Liver (tissue), 8 donors: ENCODE measurements at regions not wholly inside any gene's neighbourhood (a gene's known extent, or its start where the extent isn't known, plus 50 kb on each side); places are given as distances from the start of the nearest gene placed in this dataset.

Experiments used
- DNase-seq: peaks from one replicate; pipeline ENCODE4 v3.0.0-alpha.2; 2017; ENCODE audit warnings: low spot score
- H3K27ac ChIP-seq, 2 donors: one replicate each; pipeline ENCODE4 v1.7.0; 2013; ENCODE audit warnings: inconsistent platforms in 2 of 2, low read length in 2 of 2, control low read depth in 1 of 2, low read depth in 1 of 2, mild to moderate bottlenecking in 1 of 2
- H3K27me3 ChIP-seq, 4 donors: one replicate each; pipeline versions ENCODE4 v1.6.1 to v1.7.0; 2013; ENCODE audit warnings: low read length in 3 of 4, inconsistent platforms in 1 of 4, mild to moderate bottlenecking in 1 of 4, moderate library complexity in 1 of 4; ENCODE audit not compliant: control insufficient read depth in 4 of 4, insufficient read depth in 4 of 4
- H3K36me3 ChIP-seq, 4 donors: one replicate each; pipeline versions ENCODE4 v1.6.1 to v1.7.0; 2013; ENCODE audit warnings: low read length in 3 of 4, mild to moderate bottlenecking in 3 of 4, low read depth in 1 of 4, moderate library complexity in 1 of 4; ENCODE audit not compliant: control insufficient read depth in 4 of 4, insufficient read depth in 3 of 4
- H3K4me1 ChIP-seq, 4 donors: one replicate each; pipeline versions ENCODE4 v1.6.1 to v1.7.0; 2013; ENCODE audit warnings: low read length in 3 of 4, mild to moderate bottlenecking in 3 of 4, moderate library complexity in 1 of 4; ENCODE audit not compliant: control insufficient read depth in 4 of 4, insufficient read depth in 4 of 4
- H3K4me3 ChIP-seq, 3 donors: one replicate each; pipeline versions ENCODE4 v1.6.1 to v1.7.0; 2013; ENCODE audit warnings: low read length in 3 of 3, control low read depth in 1 of 3, low read depth in 1 of 3, mild to moderate bottlenecking in 1 of 3
- H3K9ac ChIP-seq, 2 donors: one replicate each; pipeline ENCODE4 v1.7.0; 2013; ENCODE audit warnings: low read length in 2 of 2, mild to moderate bottlenecking in 2 of 2, moderate library complexity in 2 of 2, control low read depth in 1 of 2, low read depth in 1 of 2
- H3K9me3 ChIP-seq, 4 donors: one replicate each; pipeline versions ENCODE4 v1.6.1 to v1.7.0; 2013; ENCODE audit warnings: low read length in 3 of 4; ENCODE audit not compliant: control insufficient read depth in 4 of 4
- ATF3 ChIP-seq: IDR thresholded peaks from 2 replicates; pipeline ENCODE4 v1.6.1; 2016; ENCODE audit warnings: antibody characterized with exemption
- FOXA1 ChIP-seq: IDR thresholded peaks from 2 replicates; pipeline ENCODE4 v1.6.1; 2016; ENCODE audit warnings: antibody characterized with exemption
- FOXA2 ChIP-seq: IDR thresholded peaks from 2 replicates; pipeline ENCODE4 v1.6.1; 2016; ENCODE audit warnings: antibody characterized with exemption
- GABPA ChIP-seq, 2 donors: IDR thresholded peaks in 1 of 2; conservative IDR thresholded peaks in 1 of 2; 2 replicates each; pipeline ENCODE4 v1.6.1; 2016; ENCODE audit warnings: antibody characterized with exemption in 2 of 2, mild to moderate bottlenecking in 1 of 2, moderate library complexity in 1 of 2
- HNF4A ChIP-seq, 2 donors: conservative IDR thresholded peaks; 2 replicates each; pipeline ENCODE4 v1.6.1; 2016; ENCODE audit warnings: antibody characterized with exemption in 2 of 2, mild to moderate bottlenecking in 2 of 2
- JUND ChIP-seq, 2 donors: IDR thresholded peaks; 2 replicates each; pipeline ENCODE4 v1.6.1; 2016; ENCODE audit warnings: antibody characterized with exemption in 2 of 2
- MAX ChIP-seq: IDR thresholded peaks from 2 replicates; pipeline ENCODE4 v1.6.1; 2016; ENCODE audit warnings: antibody characterized with exemption
- NR2F2 ChIP-seq: IDR thresholded peaks from 2 replicates; pipeline ENCODE4 v1.6.1; 2016; ENCODE audit warnings: antibody characterized with exemption
- RAD21 ChIP-seq, 2 donors: IDR thresholded peaks; 2 replicates each; pipeline ENCODE4 v1.6.1; 2016; ENCODE audit warnings: antibody characterized with exemption in 2 of 2, mild to moderate bottlenecking in 2 of 2
- SP1 ChIP-seq: IDR thresholded peaks from 2 replicates; pipeline ENCODE4 v1.6.1; 2018; ENCODE audit warnings: antibody characterized with exemption, mild to moderate bottlenecking
- TAF1 ChIP-seq: conservative IDR thresholded peaks from 2 replicates; pipeline ENCODE4 v1.6.1; 2016; ENCODE audit warnings: antibody characterized with exemption, mild to moderate bottlenecking
- YY1 ChIP-seq: IDR thresholded peaks from 2 replicates; pipeline ENCODE4 v1.6.1; 2016; ENCODE audit warnings: antibody characterized with exemption, mild to moderate bottlenecking
- ZBTB33 ChIP-seq: IDR thresholded peaks from 2 replicates; pipeline ENCODE4 v1.6.1; 2016; ENCODE audit warnings: antibody characterized with exemption
- WGBS: extraction: QIAGEN DNeasy Blood & Tissue Kit; methylation state at CpG from one replicate; pipeline ENCODE4 v1.1.7; 2013; 5-methylcytosine and 5-hydroxymethylcytosine counted together
- TF ChIP-seq, protein P1 (sequence below): fragments of 150-350 bp; IDR thresholded peaks from 2 replicates; pipeline ENCODE4 v1.5.1; 2017; ENCODE audit warnings: improper control_type of control experiment, low read depth, low read length; ENCODE audit not compliant: missing input control
- TF ChIP-seq, protein P2 (sequence below): IDR thresholded peaks from 2 replicates; pipeline ENCODE4 v1.6.1; 2016; ENCODE audit warnings: antibody characterized with exemption, mild to moderate bottlenecking
- donor health status: healthy.
- donor health status: healthy.
- donor health status: healthy.
- donor health status: healthy.
- donor health status: healthy.

- no peak for DNase-seq
- no peak overlapping the region for H3K9ac ChIP-seq
These were observed 133.4 kb upstream of the GSC start for GRCh38 chr14:94903338-94903737.

More at GRCh38 chr14:94903338-94903737, 133.4 kb upstream of the GSC start:
- peaks cover 0 to 3% (median 0%) of the 10 kb centered on the region in 4 donors for H3K27me3 ChIP-seq
- H3K9me3 ChIP-seq = no peaks in the 10 kb centered on the region
- no peaks in the 10 kb centered on the region for H3K4me1 ChIP-seq
- H3K27ac ChIP-seq = no peak overlapping the region
- TF ChIP-seq MAX (no peak), HNF4A (conservative IDR thresholded peaks at IDR 0.05) (no peak), SP1 (no peak), NR2F2 (no peak), YY1 (no peak), ZBTB33 (no peak), RAD21 (IDR thresholded peaks at IDR 0.05) (no peak), TAF1 (no peak), ATF3 (no peak), FOXA1 (no peak), FOXA2 (no peak), JUND (IDR thresholded peaks at IDR 0.05) (no peak), GABPA (IDR thresholded peaks at IDR 0.05 in 1 of 2, conservative IDR thresholded peaks at IDR 0.05 in 1 of 2) (no peak)
- TF ChIP-seq, protein P1, sequence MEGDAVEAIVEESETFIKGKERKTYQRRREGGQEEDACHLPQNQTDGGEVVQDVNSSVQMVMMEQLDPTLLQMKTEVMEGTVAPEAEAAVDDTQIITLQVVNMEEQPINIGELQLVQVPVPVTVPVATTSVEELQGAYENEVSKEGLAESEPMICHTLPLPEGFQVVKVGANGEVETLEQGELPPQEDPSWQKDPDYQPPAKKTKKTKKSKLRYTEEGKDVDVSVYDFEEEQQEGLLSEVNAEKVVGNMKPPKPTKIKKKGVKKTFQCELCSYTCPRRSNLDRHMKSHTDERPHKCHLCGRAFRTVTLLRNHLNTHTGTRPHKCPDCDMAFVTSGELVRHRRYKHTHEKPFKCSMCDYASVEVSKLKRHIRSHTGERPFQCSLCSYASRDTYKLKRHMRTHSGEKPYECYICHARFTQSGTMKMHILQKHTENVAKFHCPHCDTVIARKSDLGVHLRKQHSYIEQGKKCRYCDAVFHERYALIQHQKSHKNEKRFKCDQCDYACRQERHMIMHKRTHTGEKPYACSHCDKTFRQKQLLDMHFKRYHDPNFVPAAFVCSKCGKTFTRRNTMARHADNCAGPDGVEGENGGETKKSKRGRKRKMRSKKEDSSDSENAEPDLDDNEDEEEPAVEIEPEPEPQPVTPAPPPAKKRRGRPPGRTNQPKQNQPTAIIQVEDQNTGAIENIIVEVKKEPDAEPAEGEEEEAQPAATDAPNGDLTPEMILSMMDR = no peak
- TF ChIP-seq, protein P2, sequence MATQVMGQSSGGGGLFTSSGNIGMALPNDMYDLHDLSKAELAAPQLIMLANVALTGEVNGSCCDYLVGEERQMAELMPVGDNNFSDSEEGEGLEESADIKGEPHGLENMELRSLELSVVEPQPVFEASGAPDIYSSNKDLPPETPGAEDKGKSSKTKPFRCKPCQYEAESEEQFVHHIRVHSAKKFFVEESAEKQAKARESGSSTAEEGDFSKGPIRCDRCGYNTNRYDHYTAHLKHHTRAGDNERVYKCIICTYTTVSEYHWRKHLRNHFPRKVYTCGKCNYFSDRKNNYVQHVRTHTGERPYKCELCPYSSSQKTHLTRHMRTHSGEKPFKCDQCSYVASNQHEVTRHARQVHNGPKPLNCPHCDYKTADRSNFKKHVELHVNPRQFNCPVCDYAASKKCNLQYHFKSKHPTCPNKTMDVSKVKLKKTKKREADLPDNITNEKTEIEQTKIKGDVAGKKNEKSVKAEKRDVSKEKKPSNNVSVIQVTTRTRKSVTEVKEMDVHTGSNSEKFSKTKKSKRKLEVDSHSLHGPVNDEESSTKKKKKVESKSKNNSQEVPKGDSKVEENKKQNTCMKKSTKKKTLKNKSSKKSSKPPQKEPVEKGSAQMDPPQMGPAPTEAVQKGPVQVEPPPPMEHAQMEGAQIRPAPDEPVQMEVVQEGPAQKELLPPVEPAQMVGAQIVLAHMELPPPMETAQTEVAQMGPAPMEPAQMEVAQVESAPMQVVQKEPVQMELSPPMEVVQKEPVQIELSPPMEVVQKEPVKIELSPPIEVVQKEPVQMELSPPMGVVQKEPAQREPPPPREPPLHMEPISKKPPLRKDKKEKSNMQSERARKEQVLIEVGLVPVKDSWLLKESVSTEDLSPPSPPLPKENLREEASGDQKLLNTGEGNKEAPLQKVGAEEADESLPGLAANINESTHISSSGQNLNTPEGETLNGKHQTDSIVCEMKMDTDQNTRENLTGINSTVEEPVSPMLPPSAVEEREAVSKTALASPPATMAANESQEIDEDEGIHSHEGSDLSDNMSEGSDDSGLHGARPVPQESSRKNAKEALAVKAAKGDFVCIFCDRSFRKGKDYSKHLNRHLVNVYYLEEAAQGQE = no peak
- WGBS = 83% methylated on average over 4 of the region's 4 CpGs
- no peaks in the 10 kb centered on the region for H3K36me3 ChIP-seq
- H3K4me3 ChIP-seq = no peak overlapping the region
